HepG2 (cell line): ENCODE measurements at regions not wholly inside any gene's neighbourhood (a gene's known extent, or its start where the extent isn't known, plus 50 kb on each side); places are given as distances from the start of the nearest gene placed in this dataset.

Source experiments
- CBX2 ChIP-seq, 2 experiments: fragments of 200-600 bp in 1 of 2; sonication (generic); formaldehyde crosslinking in 1 of 2; IDR thresholded peaks; 2 replicates each; pipeline versions ENCODE4 v1.7.0 to v1.8.1; 2018 to 2022; ENCODE audit warnings: low read depth in 2 of 2, low read length in 1 of 2, mild to moderate bottlenecking in 1 of 2, missing genetic modification reagents in 1 of 2
- CTCF ChIP-seq: sonication (generic); formaldehyde crosslinking; IDR thresholded peaks from 2 replicates; pipeline ENCODE4 v1.5.0; 2020; ENCODE audit warnings: mild to moderate bottlenecking, missing genetic modification reagents, moderate library complexity
- NPAS2 ChIP-seq: sonication (generic); formaldehyde crosslinking; IDR thresholded peaks from 2 replicates; pipeline ENCODE4 v1.8.0; 2022; ENCODE audit warnings: mild to moderate bottlenecking, missing genetic modification reagents, borderline replicate concordance
- REST ChIP-seq, 2 experiments: IDR thresholded peaks; 2 replicates each; pipeline ENCODE4 v1.6.1; 2011 to 2012; ENCODE audit warnings: low read length in 2 of 2, borderline replicate concordance in 1 of 2, low read depth in 1 of 2, mild to moderate bottlenecking in 1 of 2, moderate library complexity in 1 of 2
- SNRNP70 ChIP-seq: fragments of 200-400 bp; formaldehyde crosslinking; IDR thresholded peaks from 2 replicates; pipeline ENCODE4 v1.6.1; 2017; ENCODE audit warnings: mild to moderate bottlenecking, low read depth, low read length, moderate library complexity
- ZNF510 ChIP-seq: sonication (generic); formaldehyde crosslinking; IDR thresholded peaks from 2 replicates; pipeline ENCODE4 v1.4.0; 2020; ENCODE audit warnings: low read depth, mild to moderate bottlenecking, missing genetic modification reagents

- TF ChIP-seq NPAS2 (CRISPR knock-in tag) (no peak), SNRNP70 (no peak), ZNF510 (CRISPR knock-in tag) (no peak), CTCF (CRISPR knock-in tag) (no peak), REST (IDR thresholded peaks at IDR 0.05; ENCODE audit: borderline replicate concordance in 1 of 2, low read depth in 1 of 2, low read length in 2 of 2) (no peak), CBX2 (IDR thresholded peaks at IDR 0.05; ENCODE audit: low read depth, low read length) (no peak), CBX2 (CRISPR knock-in tag; IDR thresholded peaks at IDR 0.05; ENCODE audit: low read depth) (no peak)
Measured at GRCh38 chr3:103459815-103460214, 1025.0 kb downstream of the ZPLD1 start.
